ENCODE measurements at regions not wholly inside any gene's neighbourhood (a gene's known extent, or its start where the extent isn't known, plus 50 kb on each side); places are given as distances from the start of the nearest gene placed in this dataset.
"Not testable (repeated sequence)": the region's sequence is repeated elsewhere in the genome, so short reads cannot be mapped to it uniquely, and the experiment has no call there.

GRCh38 chr20:40628877-40629276 lies 60.2 kb downstream of the MAFB start:
- no peak overlapping the region for H3K4me3 ChIP-seq (replicated peaks; ENCODE audit: insufficient read depth, low read length)
- DNase-seq (ENCODE audit: low read depth in 1 of 2, low spot score in 1 of 2), result no peak
- H3K27me3 ChIP-seq (ENCODE audit: insufficient read depth, poor library complexity, severe bottlenecking), result no peaks in the 10 kb centered on the region
- TF ChIP-seq, protein P1, sequence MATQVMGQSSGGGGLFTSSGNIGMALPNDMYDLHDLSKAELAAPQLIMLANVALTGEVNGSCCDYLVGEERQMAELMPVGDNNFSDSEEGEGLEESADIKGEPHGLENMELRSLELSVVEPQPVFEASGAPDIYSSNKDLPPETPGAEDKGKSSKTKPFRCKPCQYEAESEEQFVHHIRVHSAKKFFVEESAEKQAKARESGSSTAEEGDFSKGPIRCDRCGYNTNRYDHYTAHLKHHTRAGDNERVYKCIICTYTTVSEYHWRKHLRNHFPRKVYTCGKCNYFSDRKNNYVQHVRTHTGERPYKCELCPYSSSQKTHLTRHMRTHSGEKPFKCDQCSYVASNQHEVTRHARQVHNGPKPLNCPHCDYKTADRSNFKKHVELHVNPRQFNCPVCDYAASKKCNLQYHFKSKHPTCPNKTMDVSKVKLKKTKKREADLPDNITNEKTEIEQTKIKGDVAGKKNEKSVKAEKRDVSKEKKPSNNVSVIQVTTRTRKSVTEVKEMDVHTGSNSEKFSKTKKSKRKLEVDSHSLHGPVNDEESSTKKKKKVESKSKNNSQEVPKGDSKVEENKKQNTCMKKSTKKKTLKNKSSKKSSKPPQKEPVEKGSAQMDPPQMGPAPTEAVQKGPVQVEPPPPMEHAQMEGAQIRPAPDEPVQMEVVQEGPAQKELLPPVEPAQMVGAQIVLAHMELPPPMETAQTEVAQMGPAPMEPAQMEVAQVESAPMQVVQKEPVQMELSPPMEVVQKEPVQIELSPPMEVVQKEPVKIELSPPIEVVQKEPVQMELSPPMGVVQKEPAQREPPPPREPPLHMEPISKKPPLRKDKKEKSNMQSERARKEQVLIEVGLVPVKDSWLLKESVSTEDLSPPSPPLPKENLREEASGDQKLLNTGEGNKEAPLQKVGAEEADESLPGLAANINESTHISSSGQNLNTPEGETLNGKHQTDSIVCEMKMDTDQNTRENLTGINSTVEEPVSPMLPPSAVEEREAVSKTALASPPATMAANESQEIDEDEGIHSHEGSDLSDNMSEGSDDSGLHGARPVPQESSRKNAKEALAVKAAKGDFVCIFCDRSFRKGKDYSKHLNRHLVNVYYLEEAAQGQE (IDR thresholded peaks at IDR 0.05; ENCODE audit: insufficient replicate concordance, low read depth), result no peak
- no peak for TF ChIP-seq POLR2AphosphoS5 (IDR thresholded peaks at IDR 0.05; ENCODE audit: low read depth)
- TF ChIP-seq, protein P2, sequence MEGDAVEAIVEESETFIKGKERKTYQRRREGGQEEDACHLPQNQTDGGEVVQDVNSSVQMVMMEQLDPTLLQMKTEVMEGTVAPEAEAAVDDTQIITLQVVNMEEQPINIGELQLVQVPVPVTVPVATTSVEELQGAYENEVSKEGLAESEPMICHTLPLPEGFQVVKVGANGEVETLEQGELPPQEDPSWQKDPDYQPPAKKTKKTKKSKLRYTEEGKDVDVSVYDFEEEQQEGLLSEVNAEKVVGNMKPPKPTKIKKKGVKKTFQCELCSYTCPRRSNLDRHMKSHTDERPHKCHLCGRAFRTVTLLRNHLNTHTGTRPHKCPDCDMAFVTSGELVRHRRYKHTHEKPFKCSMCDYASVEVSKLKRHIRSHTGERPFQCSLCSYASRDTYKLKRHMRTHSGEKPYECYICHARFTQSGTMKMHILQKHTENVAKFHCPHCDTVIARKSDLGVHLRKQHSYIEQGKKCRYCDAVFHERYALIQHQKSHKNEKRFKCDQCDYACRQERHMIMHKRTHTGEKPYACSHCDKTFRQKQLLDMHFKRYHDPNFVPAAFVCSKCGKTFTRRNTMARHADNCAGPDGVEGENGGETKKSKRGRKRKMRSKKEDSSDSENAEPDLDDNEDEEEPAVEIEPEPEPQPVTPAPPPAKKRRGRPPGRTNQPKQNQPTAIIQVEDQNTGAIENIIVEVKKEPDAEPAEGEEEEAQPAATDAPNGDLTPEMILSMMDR (IDR thresholded peaks at IDR 0.05; ENCODE audit: insufficient read depth, low read length), result no peak
- TF ChIP-seq GABPA (IDR thresholded peaks at IDR 0.05; ENCODE audit: low read depth), result no peak
- no peak for TF ChIP-seq SPI1 (IDR thresholded peaks at IDR 0.05; ENCODE audit: borderline replicate concordance, low read depth)
- no peak overlapping the region for H3K27ac ChIP-seq (replicated peaks)

DNA sequence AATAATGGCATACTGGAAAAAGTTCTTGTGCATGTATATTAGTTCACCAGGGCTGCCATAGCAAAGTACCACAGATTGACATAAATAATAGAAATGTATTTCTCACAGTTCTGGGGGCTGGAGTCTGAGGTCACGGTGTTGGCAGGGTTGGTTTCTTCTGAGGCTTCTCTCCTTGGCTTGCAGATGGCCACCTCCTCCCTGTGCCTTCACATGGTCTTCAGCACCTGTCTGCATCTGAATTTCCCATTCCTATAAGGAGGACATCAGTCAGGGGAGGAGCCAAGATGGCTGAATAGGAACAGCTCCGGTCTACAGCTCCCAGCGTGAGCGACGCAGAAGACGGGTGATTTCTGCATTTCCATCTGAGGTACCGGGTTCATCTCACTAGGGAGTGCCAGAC lies 70.0 kb downstream of the MAFB start:
- H3K27me3 ChIP-seq (ENCODE audit: insufficient read depth, poor library complexity, severe bottlenecking), result peaks cover 12% of the 10 kb centered on the region
- H3K4me3 ChIP-seq (replicated peaks; ENCODE audit: insufficient read depth, low read length); H3K27ac ChIP-seq (replicated peaks); DNase-seq (ENCODE audit: low read depth in 1 of 2, low spot score in 1 of 2): not testable (repeated sequence)

GRCh38 chr20:40617594-40617993 lies 71.4 kb downstream of the MAFB start:
- H3K4me3 ChIP-seq (replicated peaks; ENCODE audit: insufficient read depth, low read length), result no peak overlapping the region
- DNase-seq (ENCODE audit: low read depth in 1 of 2, low spot score in 1 of 2), result no peak
- H3K27ac ChIP-seq (replicated peaks), result no peak overlapping the region
- TF ChIP-seq SPI1 (IDR thresholded peaks at IDR 0.05; ENCODE audit: borderline replicate concordance, low read depth) (no peak), GABPA (IDR thresholded peaks at IDR 0.05; ENCODE audit: low read depth) (no peak)
- TF ChIP-seq, protein P1 (IDR thresholded peaks at IDR 0.05; ENCODE audit: insufficient replicate concordance, low read depth), result no peak
- TF ChIP-seq, protein P2 (IDR thresholded peaks at IDR 0.05; ENCODE audit: insufficient read depth, low read length), result no peak
- peaks cover 12% of the 10 kb centered on the region for H3K27me3 ChIP-seq (ENCODE audit: insufficient read depth, poor library complexity, severe bottlenecking)

- Histone ChIP-seq H3K27me3 (ENCODE audit: insufficient read depth, poor library complexity, severe bottlenecking) (peaks cover 5% of the 10 kb centered on the region), H3K4me3 (replicated peaks; ENCODE audit: insufficient read depth, low read length) (no peak overlapping the region), H3K27ac (replicated peaks) (no peak overlapping the region)
- TF ChIP-seq, protein P2 (IDR thresholded peaks at IDR 0.05; ENCODE audit: insufficient read depth, low read length), result no peak
- DNase-seq (ENCODE audit: low read depth in 1 of 2, low spot score in 1 of 2), result no peak
Measured at GRCh38 chr20:40612837-40613236, 76.2 kb downstream of the MAFB start.
